T1000 (cell line): ENCODE measurements at regions not wholly inside any gene's neighbourhood (a gene's known extent, or its start where the extent isn't known, plus 50 kb on each side); places are given as distances from the start of the nearest gene placed in this dataset.

Experiments
- DNase-seq: peaks from one replicate; lab custom pipeline; 2025; ENCODE audit warnings: mixed read lengths; lab: John Stamatoyannopoulos, UW

DNA sequence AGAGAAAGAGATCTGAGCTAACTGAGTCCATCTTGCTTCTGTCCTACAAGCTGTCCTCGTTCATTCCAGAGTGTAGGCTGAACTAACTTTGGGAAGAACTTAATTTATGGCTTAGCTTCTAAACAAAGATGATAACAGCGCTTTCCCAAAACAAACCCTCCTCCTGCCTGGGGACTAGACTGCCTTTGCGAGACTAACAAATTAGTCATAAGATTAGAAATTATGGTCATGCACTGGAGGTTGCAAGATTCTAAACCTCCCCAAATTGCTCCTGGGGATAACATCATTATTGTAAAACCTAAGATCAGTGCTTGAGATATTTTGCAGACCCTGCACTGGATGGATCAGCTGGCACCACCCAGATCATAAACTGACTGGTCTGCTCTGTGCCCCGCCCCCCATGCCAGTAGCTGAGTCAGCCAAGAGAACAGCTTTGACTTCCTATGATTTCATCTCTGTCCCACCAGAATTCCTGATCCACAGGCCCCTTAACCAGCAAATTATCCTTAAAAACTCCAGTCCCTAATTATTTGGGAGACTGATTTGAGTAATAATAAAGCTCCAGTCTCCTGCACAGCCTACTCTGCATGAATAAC, 883.3 kb downstream of the TRIML1 start:
- DNase-seq = peak; percentile 73

DNA sequence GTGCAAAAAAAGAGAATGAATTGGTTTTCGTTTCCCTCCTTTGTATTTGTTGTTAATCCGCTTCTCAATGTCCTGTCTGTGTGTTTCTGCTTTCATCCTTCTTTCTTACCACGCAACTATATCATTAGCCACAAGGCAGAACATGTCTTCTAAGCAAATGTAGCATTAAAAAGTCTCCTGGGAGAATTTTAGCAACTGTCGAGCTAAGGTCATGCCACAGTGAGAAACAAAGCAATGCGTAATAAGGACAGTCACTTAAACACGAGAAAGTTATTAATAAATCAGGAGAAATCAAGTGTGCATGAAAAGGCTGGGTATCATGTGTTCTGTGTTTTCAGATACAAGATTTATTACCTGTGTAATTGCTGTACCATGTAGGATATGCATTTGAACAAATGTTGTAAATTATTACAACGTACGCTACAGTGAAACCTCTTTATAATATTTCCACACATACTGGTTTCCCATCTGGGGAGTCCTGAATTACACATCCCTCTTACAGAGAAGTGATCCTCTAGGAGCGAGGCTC, 890.8 kb downstream of the TRIML1 start:
- DNase-seq = no peak

DNA sequence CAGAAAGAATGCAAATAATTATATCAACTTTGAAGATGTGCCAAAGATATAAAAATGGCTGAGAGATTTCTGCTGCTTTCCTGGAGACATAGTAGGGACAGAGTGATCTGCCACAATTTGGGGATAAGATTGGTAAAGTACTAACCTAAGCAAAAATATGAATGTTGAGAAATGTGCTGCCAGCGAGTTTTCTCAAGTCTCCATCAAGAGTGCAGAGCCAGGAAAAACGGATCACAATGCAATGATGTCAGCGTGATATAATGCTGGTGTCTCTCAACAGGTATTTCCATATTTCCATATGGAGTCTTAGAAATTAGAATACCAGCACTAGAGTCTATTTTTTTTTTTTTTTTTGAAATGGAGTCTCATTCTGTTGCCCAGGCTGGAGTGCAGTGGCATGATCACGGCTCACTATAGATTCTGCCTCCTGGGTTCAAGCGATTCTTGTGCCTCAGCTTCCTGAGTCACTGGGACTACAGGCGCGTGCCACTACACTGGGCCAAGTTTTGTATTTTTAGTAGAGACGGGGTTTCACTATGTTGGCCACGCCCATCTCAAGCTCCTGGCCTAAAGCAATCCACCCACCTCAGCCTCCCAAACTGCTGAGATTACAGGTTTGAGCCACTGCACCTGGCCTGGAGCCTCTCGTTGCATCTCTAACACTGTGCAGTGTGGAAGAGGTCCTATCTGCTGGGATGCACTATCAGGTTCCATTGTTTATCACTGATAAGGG, 893.5 kb downstream of the TRIML1 start:
- DNase-seq = no peak

DNA sequence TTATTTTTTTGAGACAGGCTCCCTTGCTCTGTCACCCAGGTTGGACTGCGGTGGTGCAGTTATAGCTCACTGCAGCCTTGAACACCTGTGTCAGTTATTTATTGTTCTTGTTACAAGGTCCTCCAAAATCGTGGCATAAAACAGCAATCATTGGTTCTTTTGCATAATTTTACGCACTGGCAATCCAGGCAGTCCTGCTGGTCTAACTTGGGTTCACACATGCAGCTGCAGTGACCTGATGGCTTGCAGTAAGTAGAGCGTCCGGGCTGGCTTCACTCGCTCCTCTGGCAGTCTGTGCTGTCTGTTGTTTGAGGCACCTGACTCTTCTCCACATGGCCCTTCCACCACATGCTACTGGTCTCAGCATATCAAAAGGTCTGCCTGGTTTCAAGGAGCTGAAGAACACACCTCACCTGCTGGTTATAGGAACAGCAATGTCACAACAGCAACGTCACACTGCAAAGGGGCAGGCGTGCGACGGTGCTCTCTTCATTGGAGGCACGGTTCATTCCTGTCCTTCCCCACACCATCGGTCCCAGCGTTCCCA, 894.6 kb downstream of the TRIML1 start:
- no peak for DNase-seq

DNA sequence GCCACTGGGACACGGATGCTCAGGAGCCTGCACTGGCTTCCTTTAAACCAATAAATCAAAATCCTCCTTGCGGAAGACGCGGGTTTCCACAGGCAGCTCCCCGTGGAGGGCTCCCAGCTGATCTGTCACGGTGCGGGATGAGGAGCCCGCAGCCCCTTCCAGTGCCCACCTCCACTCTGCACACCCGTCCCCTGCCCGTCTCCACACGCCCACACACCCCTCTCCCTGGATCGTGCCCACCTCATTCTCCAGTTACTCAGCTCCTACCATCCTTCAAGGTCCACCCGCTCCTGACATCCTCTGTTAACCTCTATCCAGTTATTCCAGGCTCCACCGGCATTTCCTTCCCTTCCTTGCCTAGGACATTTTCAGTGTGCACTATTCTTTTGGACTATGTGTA, 895.9 kb downstream of the TRIML1 start:
- no peak for DNase-seq

DNA sequence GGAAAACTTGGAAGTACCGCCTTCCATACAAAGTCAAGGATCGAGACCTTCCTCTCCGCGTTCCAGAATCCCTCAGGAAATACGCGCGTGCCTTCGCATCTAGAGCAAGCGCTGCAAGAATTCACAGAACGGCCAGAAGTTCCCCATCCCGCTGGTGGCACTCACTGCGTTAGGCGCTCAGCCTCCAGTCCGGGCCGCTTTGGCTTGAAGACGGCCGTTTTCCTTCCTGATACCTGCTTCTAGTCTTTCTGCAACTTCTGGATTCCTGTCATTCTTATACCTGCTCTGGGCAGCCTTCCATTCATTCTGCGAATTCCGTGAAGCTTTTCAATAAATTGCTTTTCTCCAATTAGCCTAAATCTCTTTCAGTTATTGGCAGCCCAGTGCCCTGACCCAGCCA, 896.4 kb downstream of the TRIML1 start:
- no peak for DNase-seq

DNA sequence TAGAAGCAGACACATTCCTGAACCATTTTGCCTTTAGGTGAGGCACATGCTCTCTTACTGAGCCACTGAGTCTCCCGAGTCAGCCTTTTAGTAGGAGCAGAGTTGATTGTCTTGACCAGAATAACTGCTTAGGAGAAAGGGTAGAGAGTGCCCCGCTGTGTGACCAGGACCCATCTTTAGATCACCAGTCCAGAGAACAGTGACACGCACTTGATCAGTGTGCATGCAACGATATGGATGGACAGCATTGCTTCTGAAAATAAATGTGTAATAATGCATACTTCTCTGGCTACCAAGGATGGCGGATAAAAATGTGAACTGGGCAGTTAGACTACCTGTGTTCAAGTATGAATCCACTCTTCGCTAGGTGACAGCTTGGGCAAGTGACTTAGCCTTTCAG, 897.7 kb downstream of the TRIML1 start:
- no peak for DNase-seq

DNA sequence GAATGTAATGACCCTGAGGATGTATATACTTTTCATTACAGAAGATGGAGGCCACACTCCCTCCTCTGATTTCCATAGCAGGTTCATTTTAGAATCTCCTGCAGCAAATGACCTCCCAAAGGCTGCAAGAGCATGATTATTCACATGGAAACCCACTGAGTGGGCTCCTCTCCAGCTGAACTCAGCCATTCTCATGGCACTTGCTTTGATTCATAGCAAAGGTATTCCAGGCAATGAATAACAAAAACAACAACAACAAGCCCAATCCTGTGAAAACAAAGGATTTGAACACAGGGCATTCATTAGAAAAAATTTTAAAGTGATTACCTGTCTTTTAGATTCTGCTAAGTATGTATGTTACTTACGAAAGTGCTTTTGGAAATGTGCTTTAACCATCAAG, 894.0 kb upstream of the FRG1 start:
- no peak for DNase-seq

DNA sequence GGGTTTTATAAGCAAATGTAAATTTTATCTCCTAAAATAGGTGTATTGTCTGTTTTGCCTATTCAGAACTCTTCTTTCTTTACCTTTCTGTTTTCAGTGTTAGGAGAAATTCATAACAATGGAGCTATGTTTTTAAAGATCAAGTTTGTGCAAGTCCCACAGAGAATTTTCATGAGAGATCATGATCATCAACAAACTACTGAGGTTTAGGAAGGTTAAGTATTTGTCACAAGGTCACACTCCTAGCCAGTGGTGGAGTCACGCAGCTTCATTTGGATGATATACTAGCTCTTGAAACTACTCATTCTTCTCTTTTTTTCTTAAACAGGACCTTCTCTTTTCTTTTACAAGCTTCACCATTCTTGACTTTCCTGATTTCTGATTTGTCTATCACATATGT, 892.6 kb upstream of the FRG1 start:
- DNase-seq = no peak

DNA sequence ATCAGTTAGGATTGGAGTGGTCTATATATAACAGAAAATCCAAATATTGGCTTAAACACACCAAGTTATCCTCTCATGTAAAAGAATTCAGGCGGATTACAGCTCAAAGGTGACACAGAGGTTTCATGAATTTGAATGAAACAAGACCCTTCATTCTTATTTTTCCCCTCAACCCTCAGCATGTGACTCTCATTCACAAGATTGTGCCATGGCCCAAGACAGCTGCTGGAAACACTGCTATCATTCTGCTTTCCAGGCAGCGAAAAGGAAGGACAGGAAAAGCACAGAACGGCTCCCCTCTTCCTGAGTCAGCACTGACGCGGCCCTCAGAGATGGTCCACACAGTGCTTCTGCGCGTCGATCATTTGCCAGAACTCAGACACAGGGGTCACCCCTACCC, 891.0 kb upstream of the FRG1 start:
- DNase-seq = no peak

DNA sequence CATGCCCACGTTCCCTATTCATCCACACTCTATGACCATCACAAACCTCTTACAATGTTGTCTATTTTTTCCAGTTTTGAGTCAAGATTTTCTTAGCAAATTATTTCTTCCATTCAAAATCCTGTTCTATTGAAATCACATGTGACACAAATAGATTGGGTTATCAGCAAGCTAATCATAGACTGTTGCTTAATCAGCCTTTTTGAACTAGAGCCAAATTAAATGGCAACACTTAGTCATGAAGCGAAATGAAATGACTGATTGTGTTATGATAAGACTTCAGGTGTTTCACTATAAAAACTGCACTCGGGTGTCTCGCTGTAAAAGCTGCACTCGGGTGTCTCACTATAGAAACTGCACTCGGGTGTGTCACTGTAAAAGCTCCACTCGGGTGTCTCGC, 890.0 kb upstream of the FRG1 start:
- DNase-seq = no peak

DNA sequence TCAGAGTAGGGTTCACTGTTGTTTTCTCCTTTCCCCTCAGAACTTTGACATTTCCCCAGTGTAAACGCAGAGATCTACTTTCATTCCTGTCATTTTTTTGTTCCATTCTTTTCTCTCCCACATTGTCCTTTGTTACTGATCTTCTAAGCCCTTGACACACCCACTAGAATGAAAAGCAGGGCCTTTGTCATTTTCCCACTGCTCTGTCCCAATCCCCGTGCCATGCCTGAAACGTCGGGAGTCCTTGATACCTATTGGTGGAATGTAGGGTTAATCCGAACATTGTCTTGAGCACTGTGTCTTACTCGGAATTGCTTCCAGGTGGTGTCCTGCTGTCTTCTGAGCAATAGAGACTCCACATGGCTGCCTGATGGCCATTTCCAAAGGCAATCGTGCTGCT, 887.1 kb upstream of the FRG1 start:
- no peak for DNase-seq

DNA sequence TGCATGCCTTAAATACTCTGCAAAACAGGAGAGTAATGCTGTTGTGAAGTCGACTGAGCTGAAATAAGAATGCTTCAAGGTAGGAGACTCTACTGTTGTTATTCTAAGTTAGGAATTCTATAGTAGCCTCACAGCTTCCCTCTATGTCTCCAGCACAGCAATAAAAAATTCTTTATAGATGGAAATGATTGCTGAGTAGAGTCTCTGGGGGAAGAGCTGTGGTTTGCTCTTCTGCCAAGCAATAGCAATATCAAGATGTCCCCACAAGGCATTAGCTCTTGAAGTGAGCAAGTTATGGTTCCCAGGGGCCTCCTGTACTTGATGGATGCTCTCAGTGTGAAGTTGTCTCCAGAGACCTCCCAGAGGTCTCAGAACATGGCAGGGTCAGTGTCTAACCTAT, 880.6 kb upstream of the FRG1 start:
- DNase-seq = peak; percentile 64

DNA sequence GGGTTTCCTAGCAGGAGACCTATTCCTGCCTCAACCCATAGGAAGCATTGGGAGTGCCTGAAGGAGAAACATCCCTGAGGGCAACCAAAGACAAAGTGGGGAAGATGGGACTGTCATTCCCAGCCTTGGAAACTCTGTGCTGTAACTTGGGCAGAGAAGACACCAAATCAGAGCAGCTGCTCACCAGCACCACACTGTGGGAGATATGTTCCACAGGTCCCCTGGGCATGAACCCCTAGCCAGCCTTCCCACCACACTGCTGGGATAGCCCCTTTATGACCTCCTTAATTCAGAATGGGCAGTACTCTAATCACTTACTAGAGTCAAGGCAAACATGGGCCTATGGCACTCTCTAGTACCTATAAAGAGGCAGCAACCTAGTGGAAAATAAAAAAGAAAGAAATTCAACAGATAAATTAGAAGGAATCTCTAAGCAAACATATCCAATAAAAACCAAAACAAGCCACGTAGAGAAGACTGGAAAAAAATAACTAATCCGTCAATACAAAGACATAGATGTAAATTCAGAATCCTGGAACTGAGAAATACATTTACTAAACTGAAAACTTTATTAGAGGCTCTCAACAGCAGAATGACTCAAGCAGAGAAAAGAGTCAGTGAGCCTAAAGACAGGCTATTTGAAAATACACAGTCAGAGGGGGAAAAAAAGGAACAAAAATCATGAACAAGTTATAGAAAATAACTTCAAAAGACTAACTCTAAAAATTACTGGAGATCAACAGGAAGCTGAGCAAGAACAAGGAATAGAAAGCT, 878.4 kb upstream of the FRG1 start:
- DNase-seq = no peak

DNA sequence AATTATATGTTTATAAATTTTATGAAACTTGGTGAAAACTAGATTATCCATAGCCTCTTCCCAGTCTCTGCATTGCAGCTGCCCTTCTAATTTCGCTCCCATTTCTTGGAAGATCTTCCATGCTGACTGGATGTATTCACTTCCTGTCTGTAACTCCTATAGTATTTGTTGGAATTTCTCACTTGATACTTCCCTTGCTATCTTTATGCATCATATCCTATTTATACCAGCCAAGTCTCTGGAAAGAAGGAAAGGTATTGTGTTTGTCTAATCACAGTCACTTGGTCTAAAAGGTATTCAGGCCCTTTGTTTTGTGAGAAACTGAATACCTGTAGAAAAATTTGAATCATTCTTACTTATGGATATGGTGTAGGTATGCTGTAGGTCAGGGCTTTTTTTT, 870.9 kb upstream of the FRG1 start:
- no peak for DNase-seq

DNA sequence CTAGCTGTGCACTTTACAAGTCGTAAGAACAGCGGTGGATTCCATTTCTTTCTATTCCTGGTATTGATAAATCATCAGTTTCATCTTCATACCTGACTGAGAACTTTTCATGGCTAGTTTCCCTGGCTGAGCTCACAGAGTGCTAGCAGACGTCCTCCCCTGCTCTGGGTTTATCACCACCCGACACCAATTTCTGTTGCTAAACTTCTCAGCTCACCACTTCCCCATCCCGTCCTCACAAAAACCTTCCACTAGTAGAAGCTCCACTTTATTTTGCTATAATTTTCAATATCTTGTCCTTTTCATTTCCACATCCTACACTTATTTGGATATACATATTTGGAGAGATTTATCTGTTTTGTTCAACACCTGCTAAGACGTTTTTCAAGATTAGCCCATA, 869.4 kb upstream of the FRG1 start:
- DNase-seq = no peak

DNA sequence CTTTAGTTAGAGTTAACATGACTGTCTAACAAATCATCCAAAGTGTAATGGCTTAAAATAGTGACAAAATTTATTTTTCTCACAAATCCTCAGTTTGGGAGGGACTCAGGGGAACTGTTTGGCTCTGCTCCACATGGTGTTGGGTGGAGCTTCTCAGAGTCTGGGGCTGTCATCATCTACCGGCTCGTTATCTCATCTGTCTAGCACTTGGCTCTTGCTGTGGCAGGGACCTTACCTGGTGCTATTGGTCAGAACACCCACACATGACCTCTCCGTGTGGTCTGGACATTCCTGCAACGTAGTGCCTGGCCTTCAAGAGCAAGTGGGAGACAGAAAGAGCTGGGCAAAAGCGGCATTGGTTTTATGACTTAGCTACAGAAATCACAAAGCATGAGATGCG, 866.9 kb upstream of the FRG1 start:
- no peak for DNase-seq

DNA sequence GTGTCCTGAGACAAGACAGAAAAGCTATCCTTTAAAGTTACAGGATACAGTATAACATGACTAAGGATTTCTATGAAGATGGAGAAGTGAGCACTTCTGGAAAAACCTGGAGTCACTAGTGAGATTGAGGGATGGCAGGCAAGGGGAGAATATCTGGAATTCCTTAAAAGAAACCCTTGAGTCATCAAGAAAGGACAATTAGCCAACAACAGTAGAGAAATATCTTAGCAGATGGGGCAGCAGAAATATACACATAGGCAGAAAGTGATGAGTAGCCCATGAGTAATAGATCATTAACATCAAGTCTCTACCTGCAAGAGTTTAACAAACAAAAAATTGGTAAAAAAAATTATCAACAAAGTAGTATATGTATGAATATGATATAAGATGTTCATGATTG, 858.8 kb upstream of the FRG1 start:
- no peak for DNase-seq

DNA sequence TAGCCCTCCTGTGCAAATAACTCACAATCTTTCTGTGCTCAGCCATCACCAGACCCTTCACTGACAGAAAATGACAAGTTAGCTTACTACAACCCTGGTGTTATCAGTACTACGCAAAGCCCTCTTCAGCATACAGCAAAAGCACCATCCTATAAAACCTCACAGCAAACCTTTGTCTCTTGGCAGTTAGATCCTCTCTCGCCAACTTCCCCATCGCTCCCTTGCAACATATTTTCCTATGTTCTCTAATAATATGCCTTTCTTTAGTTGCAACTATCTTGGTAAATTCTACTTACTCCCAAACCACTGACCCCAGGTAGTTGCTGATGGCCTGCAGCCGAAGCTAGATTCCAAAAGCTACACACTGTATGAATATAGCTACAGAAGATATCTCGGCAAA, 856.9 kb upstream of the FRG1 start:
- no peak for DNase-seq

DNA sequence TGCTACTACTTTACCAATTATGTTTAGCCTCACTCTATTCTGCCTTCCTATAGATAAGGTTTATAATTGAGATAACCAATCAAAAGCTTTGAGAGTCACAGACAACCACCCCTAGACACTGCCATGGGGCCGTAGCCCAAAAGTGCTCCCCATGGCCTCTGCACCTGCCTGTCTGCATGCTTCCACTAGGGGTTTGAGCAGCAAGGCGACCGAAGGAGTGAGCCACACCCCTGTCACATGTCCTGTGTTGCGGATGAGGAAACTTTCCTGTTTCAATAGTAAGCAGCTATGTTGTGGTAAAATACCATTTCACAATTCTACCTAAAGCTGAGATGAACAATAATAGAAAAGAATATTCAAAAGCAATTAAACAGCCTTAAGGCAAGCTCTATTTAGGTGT, 856.0 kb upstream of the FRG1 start:
- no peak for DNase-seq

DNA sequence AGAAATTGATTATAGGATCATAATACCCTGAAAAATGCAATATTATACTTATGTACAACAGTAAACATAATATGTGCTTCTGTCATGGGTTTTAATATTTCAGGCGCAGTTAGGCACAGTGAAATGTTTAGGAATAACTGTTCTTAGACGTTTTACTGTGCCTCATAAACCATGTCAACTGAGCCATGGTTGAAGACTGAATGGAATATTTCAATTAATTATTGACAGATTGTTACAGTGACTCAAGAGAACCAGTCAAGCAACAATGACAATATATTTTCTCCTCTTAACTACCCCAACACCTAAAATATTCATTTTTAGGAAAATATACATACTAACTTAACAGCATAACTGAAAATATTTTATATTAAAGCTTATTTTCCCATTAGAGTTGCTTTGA, 852.7 kb upstream of the FRG1 start:
- no peak for DNase-seq

DNA sequence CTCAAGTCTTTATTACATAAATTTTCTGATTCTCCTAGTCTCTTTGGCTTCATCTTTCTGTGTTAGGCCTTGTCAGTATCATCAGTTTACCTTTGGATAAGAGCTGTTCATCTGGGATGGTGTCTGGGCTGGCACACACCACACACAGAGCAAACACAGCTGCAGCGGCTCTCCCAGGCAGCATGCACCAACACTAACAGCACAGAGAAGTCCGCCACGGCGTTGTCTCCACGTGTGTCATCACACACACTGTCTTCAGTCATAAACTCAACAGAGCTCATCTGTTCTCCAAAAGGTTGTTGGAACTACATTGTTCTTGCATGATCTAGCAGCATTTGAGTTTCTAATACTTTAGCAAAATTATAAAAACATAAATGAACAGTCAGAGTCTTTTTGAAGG, 851.9 kb upstream of the FRG1 start:
- DNase-seq = no peak
